ENCODE measurements at regions not wholly inside any gene's neighbourhood (a gene's known extent, or its start where the extent isn't known, plus 50 kb on each side); places are given as distances from the start of the nearest gene placed in this dataset.

DNA sequence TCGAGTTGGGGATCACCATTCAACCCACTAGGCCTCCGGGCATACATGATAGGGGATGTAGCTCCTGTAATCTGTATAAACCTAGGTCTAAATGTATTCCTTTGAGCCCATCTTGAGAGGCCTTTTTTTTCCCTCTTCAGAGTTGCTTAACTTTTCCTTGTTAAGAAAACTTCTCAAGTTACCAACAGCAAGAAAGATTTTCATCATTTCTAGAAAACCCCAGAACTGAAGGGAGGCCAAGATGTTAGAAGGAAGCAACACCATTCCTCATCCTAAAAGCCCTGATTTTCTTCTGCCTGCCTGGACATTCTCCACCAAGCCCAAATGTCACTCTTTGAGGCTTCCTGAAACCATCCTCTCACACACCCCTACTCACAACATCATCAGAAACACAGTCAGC is 79.4 kb downstream of the TMPRSS5 start:
- H3K4me2 ChIP-seq (ENCODE audit: insufficient read depth, low read length): no peak overlapping the region
- ATAC-seq (no peak), DNase-seq (ENCODE audit: extremely low read depth in 1 of 4, low spot score in 3 of 4) (no peak), FAIRE-seq (no peak)
- TF ChIP-seq ZNF79 (CRISPR knock-in tag; IDR thresholded peaks at IDR 0.05; ENCODE audit: low read depth) (no peak), ZNF316 (IDR thresholded peaks at IDR 0.05) (peak; percentile 37; the same call in 1 of the 2 replicates), NCOA1 (IDR thresholded peaks at IDR 0.05; ENCODE audit: low read depth) (no peak)
- no peaks in the 10 kb centered on the region for H3K36me3 ChIP-seq (ENCODE audit: control insufficient read depth, insufficient read depth, low read length)
- in situ Hi-C loops (cut with MboI) (no loop called here), intact Hi-C loops (cut with micrococcal nuclease) (no loop called here)
- ChIA-PET POLR2A (interaction anchor here (1.3 kb wide), 1 partner anchor 9 kb away, joined by 3 read pairs; no protein-coding TSS in a partner anchor), CTCF (ENCODE audit: low intra/inter-chr PET ratio) (no interaction called here)
- H3K4me1 ChIP-seq (replicated peaks in 1 of 2; ENCODE audit: control insufficient read depth in 2 of 2, insufficient read depth in 2 of 2, low read length in 2 of 2): peaks cover 0 to 25% of the 10 kb centered on the region in 2 experiments; a peak in 4 of 5 replicates
- no peaks in the 10 kb centered on the region for H3K79me2 ChIP-seq (ENCODE audit: control insufficient read depth, insufficient read depth, low read length)
- no peak overlapping the region for H3K4me3 ChIP-seq
- no peaks in the 10 kb centered on the region for H3K9me1 ChIP-seq (ENCODE audit: control insufficient read depth, insufficient read depth, low read length)
- BruUV-seq (replicated peaks): no TSS peak
- 0 out of 2 replicates have a peak overlapping the region, but pooled peaks have one; percentile 4 for H2AFZ ChIP-seq (ENCODE audit: low read depth, low read length)
- no peaks in the 10 kb centered on the region for H3K9me3 ChIP-seq (replicated peaks; ENCODE audit: control insufficient read depth, insufficient read depth, low read depth, low read length)
- no peak overlapping the region for H3K9ac ChIP-seq (ENCODE audit: insufficient read depth in 1 of 2, low read depth in 2 of 2, low read length in 2 of 2)
- no peak overlapping the region for H3K27ac ChIP-seq (ENCODE audit: extremely low read depth, low read depth, low read length)
- no peaks in the 10 kb centered on the region for H4K20me1 ChIP-seq (replicated peaks; ENCODE audit: control insufficient read depth, insufficient read depth, low read length)
- H3K27me3 ChIP-seq (ENCODE audit: control insufficient read depth in 2 of 2, insufficient read depth in 2 of 2, low read length in 2 of 2): no peaks in the 10 kb centered on the region
- WGBS (ENCODE audit: insufficient coverage, low coverage, missing lambda C conversion rate): 29% methylated on average over 2 of the region's 2 CpGs

DNA sequence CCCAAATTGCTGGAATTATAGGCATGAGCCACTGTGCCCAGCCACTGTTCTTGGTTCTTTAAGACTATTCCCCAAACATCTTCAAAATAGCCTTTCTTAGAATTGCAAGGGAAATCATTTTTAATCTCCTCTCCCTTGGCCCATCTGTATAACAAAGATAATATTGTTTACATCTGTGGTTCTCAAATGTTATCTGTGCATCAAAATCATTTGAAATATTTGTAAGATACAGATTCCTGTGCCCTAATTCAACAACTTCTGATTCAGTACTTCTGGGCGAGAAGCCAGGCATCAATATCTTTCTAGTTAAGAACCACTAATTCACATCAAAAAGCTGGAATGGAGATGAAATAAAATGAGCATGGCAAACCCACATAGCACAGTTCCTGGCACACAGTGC is 83.0 kb downstream of the TMPRSS5 start:
- WGBS (ENCODE audit: insufficient coverage, low coverage, missing lambda C conversion rate): 36% methylated on average over 1 of the region's 1 CpG
- intact Hi-C loops (cut with micrococcal nuclease) (no loop called here), in situ Hi-C loops (cut with MboI) (no loop called here)
- peak; percentile 39; the same call in 1 of the 3 replicates for ATAC-seq
- H3K4me2 ChIP-seq (ENCODE audit: insufficient read depth, low read length): no peak overlapping the region
- H2AFZ ChIP-seq (ENCODE audit: low read depth, low read length): no peak overlapping the region
- H3K4me1 ChIP-seq (replicated peaks in 1 of 2; ENCODE audit: control insufficient read depth in 2 of 2, insufficient read depth in 2 of 2, low read length in 2 of 2): peaks cover 0 to 21% of the 10 kb centered on the region in 2 experiments; a peak in 3 of 5 replicates
- no peaks in the 10 kb centered on the region for H3K36me3 ChIP-seq (ENCODE audit: control insufficient read depth, insufficient read depth, low read length)
- no peaks in the 10 kb centered on the region for H3K9me1 ChIP-seq (ENCODE audit: control insufficient read depth, insufficient read depth, low read length)
- no peaks in the 10 kb centered on the region for H3K79me2 ChIP-seq (ENCODE audit: control insufficient read depth, insufficient read depth, low read length)
- H3K27me3 ChIP-seq (ENCODE audit: control insufficient read depth in 2 of 2, insufficient read depth in 2 of 2, low read length in 2 of 2): no peaks in the 10 kb centered on the region
- no peak overlapping the region for H3K9ac ChIP-seq (ENCODE audit: insufficient read depth in 1 of 2, low read depth in 2 of 2, low read length in 2 of 2)
- H3K9me3 ChIP-seq (replicated peaks; ENCODE audit: control insufficient read depth, insufficient read depth, low read depth, low read length): 0 out of 2 replicates have a peak, but pooled peaks cover 3% of the 10 kb centered on the region
- no peak overlapping the region for H3K4me3 ChIP-seq
- BruUV-seq (replicated peaks): no TSS peak
- CTCF ChIA-PET (ENCODE audit: low intra/inter-chr PET ratio): no interaction called here
- POLR2A ChIA-PET: no interaction called here
- FAIRE-seq: peak; percentile 44
- no peaks in the 10 kb centered on the region for H4K20me1 ChIP-seq (replicated peaks; ENCODE audit: control insufficient read depth, insufficient read depth, low read length)
- H3K27ac ChIP-seq (ENCODE audit: extremely low read depth, low read depth, low read length): no peak overlapping the region
- no peak for DNase-seq (ENCODE audit: extremely low read depth in 1 of 4, low spot score in 3 of 4)
- TF ChIP-seq HDAC1 (IDR thresholded peaks at IDR 0.05): 0 out of 4 replicates have a peak, but pooled peaks of 1 of the 2 experiments have one; percentile 29
- no peak for TF ChIP-seq CCAR2 (IDR thresholded peaks at IDR 0.05; ENCODE audit: low read depth, low read length)
- TF ChIP-seq RBM25 (IDR thresholded peaks at IDR 0.05; ENCODE audit: low read depth, low read length, severe bottlenecking): no peak
- TF ChIP-seq NCOR1 (IDR thresholded peaks at IDR 0.05): peak; percentile 59; the same call in 1 of the 2 replicates
- TF ChIP-seq ZNF316 (IDR thresholded peaks at IDR 0.05): no peak
- TF ChIP-seq SMARCC2 (IDR thresholded peaks at IDR 0.05; ENCODE audit: low read depth): 0 out of 2 replicates have a peak, but pooled peaks have one; percentile 20
- peak; percentile 41 for TF ChIP-seq NFIC (IDR thresholded peaks at IDR 0.05)
- no peak for TF ChIP-seq CBX3 (IDR thresholded peaks at IDR 0.05; ENCODE audit: borderline replicate concordance in 1 of 2, low read length in 2 of 2)
- peak; percentile 67 for TF ChIP-seq STAT5A (IDR thresholded peaks at IDR 0.05; ENCODE audit: borderline replicate concordance, low read length)
- no peak for TF ChIP-seq SRF (CRISPR knock-in tag; IDR thresholded peaks at IDR 0.05)
- TF ChIP-seq TEAD4 (IDR thresholded peaks at IDR 0.05; ENCODE audit: low read length): peak; percentile 86
- no peak for TF ChIP-seq TEAD4 (CRISPR knock-in tag; IDR thresholded peaks at IDR 0.05; ENCODE audit: borderline replicate concordance)
- TF ChIP-seq PML (IDR thresholded peaks at IDR 0.05; ENCODE audit: low read length): peak; percentile 43; the same call in 1 of the 2 replicates
- TF ChIP-seq SOX6 (IDR thresholded peaks at IDR 0.05): peak; percentile 63; the same call in 1 of the 2 replicates
- TF ChIP-seq NCOA1 (IDR thresholded peaks at IDR 0.05; ENCODE audit: low read depth): no peak
- TF ChIP-seq, protein P1, sequence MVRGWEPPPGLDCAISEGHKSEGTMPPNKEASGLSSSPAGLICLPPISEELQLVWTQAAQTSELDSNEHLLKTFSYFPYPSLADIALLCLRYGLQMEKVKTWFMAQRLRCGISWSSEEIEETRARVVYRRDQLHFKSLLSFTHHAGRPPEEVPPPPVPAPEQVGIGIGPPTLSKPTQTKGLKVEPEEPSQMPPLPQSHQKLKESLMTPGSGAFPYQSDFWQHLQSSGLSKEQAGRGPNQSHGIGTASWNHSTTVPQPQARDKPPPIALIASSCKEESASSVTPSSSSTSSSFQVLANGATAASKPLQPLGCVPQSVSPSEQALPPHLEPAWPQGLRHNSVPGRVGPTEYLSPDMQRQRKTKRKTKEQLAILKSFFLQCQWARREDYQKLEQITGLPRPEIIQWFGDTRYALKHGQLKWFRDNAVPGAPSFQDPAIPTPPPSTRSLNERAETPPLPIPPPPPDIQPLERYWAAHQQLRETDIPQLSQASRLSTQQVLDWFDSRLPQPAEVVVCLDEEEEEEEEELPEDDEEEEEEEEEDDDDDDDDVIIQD (CRISPR knock-in tag; IDR thresholded peaks at IDR 0.05): no peak
- TF ChIP-seq ZSCAN29 (IDR thresholded peaks at IDR 0.05): no peak

All from K562 (cell line).